Effector CD8-positive, alpha-beta T cell (primary cell): ENCODE measurements at regions not wholly inside any gene's neighbourhood (a gene's known extent, or its start where the extent isn't known, plus 50 kb on each side); places are given as distances from the start of the nearest gene placed in this dataset.

Experiments used
- DNase-seq: peaks from one replicate; lab custom pipeline; 2025; lab: John Stamatoyannopoulos, UW

DNA sequence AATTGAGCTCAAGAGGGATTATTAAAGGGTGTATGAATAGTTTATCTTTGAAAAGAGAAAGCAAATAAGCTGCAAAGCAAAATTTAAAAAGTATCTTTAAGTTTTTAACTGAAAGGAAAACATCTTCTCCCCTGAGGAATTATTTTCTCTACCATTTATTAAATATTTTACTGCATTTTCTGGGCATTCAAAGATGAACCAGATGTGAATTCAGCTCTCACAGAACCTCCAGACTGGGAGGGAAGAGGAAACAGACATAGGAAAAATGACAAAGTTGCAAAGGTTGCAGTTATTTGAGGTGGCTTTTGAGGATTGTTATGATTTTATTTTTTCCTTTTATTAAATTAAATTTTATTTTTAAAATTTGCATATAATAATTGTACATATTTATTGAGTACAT, 122.7 kb upstream of the SESN3 start:
- DNase-seq: no peak

DNA sequence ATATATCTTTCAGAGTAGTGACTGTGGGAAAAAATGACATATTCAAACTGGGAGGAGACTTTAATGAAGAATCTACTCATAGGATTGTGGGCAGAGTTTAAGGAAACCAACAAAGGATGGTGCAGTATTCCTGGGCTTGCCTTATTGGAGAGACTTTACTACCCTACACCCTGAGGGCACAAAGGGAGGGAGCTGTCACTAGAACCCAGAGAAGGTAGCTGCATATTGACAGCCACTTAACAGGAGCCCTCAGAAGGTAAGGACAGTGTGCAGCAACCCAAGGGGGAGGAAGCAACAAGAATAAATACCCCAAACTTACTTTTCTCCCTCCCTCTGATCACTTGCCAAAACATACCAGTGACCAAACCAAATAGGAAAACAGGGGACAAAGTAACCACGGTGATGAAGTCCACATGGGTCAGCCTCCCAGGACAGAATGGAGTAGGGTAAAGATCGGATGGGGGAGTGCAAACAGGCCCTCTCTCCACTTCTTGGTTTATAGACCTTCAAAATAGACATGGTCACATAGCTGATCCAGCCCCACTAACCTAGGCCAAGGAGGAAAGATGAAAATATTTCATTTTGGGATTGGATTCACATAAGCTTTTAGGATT, 121.8 kb upstream of the SESN3 start:
- no peak for DNase-seq

DNA sequence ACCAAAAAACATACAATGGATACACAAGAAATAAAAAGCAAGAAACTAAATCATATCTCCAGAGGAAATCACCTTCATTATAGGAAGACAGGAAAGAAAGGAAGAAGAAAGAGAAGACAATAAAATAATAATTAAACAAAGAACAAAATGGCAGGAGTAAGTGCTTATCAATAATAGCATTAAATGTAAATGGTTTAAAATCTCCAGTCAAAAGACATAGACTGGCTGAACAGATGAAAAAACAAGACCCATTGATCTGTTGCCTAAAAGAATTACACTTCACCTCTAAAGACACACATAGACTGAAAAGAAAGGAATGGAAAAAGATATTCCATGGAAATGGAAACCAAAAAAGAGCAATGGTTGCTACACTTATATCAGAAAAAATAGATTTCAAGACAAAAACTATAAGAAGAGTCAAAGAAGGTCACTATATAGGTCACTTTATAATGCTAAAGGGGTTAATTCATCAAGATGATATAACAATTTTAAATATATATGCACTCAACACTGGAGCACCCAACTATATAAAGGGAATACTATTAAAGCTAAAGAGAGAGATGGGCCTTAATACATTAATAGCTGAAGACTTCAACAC, 118.4 kb upstream of the SESN3 start:
- no peak for DNase-seq

DNA sequence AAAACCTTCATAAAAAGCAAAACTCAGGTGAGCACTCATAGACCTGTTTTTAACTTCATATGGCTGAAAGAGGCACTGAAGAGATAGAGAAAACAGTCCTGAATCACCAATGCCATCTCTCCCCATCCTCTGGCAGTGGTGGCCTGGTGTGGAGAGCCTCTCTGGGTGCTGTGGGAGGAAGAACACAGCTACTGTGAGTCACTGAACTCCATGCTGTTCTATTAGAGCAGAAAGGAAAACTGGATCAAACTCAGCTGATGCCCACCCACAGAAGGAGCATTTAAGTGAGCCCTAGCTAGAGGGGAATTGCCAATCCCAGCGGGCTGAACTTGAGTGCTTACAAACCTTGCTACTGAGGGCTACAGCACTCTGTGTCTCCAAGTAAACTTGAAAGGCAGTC, 115.3 kb upstream of the SESN3 start:
- no peak for DNase-seq

DNA sequence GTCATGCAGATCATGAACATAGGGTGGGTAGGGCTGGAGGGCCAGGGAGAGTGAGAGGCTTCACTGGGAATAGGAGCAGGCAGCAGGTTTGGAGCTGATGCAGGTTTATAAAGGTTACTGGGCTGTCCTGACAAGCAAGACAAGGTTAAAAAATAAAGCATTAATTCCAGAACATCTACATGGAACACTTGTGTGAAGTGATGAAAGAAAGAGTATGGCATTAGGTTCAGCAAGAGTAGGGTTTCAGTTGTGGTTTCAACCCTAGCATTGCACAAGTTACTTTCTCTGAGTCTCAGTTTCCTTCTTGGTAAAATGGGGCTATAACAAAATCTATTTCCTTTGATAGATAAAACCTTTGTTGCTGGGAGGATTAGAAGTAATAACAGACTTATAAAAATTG, 114.6 kb upstream of the SESN3 start:
- DNase-seq: no peak

DNA sequence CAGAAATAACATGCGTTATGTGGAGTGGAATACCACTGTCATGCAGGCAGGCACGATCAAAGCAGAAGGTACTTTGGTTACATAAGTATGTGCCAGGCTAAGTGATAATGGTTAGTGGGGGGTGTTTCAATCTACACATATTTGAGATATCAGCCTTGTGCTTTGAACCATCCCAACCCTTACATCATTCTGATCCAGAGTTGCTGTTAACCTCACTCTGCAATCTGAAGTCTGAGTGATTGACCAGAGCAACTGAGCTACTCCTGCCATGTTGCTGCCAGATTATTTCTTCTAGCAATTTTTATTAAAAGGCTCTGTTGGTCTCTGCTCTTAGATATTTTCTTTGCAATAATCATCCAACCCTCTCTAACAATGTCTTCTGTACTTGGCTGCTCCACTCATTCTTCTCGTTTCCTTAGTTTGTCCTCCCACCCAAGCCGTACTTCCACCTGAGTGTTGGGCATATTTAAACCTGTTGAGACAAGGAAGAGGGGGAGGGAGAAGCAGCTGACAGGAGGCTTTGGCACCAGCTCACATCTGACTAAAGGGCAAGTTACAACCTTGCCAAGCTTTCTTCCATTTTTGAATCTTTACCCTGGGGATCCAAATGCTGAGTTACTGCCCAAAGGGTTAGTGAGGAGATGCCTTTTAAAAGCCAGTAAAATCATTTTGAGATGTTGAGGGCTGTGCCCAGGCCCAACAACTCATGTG, 114.1 kb upstream of the SESN3 start:
- no peak for DNase-seq

DNA sequence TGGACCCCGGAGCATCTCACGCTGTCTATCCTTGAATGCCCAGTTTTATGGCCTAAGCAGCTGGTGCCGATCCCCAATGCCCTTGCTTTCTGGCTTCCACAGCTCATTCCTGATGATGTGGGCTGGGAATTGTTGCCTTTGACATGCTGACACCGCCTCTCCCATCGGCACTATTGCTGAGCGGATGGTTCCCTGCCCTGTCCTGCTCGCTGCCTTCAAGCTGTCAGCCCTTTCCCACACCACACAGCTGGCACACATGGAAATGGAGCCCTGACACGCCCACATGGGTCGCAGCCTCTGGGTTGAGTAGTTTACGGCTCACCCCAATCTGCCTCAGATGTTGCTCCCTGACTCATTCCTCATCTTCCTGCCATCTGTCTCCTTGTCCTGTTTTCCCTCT, 110.2 kb upstream of the SESN3 start:
- DNase-seq: no peak

DNA sequence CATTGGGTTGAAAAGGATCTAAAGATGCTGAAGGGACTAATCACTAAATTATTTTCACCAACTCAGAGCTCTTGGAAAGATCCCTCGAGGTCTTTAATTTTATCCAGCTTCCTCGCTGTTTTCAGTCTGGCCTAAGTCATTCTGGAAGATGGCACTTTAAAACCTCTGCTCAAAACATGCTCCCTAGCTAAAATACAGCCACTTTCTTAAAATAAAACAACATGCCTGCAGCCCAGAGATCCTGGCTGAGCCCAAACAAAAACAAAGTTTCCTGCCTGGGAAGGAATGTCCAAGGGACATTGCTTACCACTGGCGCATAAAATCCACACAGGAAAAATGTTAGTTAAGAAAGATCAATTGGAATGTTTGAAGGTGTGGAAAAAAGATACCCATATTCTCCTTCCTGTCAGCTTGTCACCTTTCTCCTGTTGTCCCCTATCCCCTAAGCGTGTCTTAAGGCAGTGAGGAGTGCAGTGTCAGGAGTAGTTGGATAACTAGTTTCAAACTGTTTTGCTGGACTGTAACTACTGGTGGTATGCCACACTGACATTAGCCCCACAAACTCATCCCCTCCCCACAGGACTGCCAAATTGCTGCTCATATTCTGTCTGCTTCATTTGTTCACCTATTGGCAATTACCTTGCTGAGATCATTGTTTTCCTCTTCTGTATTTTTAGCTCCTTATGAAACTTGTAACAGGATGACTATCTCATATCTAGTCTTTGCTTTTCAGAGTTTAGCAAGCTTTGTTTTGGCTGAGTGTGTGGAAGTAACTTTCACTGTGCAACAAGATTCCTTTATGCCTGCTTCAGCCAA, 108.3 kb upstream of the SESN3 start:
- no peak for DNase-seq

DNA sequence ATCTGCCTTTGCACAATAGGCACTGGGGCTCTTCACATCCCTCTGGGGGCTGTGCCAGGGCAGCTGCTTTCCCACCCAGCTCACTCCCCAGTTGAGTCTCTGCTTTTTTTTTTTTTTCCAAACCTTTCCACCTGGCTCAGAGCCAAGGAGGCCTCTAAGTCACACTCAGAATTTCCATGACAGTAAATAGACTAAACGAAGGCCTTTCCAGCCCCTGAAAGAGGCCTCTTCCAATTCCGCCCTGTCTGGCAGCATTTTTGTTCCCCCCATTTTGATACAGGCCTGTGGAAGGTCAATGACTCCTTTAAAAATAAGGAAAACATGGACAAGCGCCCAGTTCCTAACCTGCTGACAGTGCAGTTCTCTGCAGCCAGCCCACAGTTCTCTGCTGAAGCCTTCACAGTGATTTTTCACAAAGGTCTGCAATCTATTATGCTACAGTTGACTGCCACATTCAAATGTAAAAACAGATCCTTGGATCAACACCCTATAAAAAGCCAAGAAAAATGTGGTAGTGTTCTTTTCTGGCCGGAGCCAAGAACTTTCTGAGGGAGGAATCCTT, 107.5 kb upstream of the SESN3 start:
- DNase-seq: no peak

DNA sequence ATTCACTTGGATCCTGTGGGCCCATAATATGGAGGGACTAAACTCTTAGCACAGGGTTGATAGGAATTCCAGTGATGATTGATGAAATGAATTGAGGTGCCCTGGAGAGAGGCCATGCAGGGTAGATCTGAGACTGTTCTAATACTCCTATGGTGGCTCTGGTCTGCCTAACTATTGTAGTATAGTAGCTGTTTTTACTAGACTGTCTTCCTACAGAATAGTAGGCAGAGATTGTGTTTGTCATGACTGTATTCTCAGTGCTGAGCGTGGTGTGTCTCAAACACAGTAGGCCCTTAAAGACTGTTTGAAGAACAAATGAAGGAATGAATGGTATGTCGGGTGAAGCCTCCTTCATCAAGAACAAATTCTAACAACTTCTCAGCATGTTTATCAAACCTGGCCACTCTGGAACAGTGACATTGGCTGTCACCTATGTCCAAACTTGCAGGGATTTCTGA, 107.0 kb upstream of the SESN3 start:
- DNase-seq: no peak

DNA sequence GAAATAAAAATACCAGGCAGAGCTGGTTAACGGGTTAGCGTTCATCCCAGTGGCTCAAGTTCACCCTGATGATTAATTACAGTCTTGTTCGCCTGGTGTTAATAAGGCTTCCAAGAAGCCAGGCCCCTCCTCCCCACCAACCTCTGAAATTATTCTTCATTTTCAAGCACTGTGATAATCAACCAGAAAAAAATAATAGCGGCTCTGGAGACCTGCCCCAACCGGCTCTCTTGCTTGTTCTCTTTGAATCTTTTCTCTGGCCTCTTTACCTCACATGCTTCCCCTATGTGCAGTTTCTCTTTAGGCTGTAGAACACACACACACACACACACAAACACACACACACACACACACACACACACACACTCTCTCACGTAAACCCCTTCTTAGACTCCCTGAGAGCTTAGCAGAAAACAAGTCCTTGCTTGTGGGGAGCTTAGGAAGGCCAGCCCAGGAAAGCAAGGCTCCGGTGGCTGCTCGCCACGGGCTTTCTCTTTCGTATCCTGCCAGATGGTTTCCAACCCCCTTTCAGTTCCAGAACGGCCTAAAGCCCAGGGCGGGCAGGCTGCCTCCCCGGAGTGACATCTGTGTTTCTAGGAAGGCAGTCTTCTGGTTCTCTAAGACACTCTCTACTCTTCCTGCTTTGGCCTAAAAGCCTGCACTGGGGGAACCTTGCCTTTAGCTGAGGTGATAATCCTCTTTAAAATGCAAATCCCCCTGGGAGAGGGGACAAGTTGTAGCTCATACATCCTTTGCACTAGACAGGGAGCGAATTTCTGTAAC, 106.4 kb upstream of the SESN3 start:
- no peak for DNase-seq

DNA sequence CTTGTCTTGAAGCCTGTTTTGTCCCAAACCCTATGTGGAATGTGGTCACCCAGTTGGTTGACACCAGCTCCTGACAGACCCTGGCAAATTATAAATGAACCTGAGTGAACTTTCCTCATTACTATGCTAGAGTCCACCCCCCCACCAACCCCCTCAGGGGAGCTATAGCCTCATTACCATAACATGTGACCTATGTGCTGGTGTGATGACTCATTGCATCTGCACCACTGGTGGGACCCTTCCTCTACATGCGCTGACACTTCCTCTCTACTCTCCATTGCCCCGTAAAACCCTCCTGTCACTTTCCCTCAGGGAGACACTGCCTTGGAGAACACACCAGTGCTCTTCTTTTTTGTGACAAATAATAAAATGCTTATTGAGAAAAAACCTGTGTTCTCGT, 105.0 kb upstream of the SESN3 start:
- no peak for DNase-seq

DNA sequence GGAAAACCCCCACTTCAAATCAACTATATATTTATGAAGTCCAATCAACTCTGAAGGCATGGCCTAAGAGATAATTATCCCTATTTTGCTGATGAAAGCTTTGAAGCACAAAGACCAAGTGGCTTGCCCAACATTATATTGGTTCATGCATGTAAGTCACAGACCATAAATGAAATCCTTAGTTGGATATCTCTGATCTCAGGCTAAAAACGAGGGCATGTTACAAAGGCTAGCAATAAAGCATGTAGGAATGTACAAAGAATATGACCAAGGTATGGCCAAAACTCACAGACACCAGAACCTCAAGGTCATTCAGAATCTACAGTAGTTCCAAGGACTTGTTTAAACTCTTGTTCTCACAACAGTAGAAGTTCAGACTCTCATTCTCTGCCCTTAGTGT, 100.2 kb upstream of the SESN3 start:
- no peak for DNase-seq

DNA sequence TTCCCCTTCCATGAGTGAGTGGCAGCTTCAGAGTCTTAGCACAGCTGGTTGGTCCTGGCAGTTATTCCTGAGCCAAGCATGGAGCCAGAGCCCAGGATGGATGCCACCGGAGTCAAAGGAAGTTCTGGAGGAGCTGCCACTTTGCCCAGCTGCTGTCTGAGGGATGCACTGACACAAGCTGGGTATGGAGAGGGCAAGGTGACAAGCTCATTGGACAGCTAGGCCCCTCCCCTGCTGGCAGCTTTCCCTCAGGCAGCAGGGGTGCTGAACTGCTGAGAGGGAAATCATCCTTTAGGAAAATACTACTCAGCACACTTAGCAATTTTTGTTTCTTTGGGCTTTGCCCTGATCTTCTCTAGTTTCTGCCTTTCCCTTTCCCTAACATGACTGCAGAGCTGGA, 99.3 kb upstream of the SESN3 start:
- DNase-seq: no peak

DNA sequence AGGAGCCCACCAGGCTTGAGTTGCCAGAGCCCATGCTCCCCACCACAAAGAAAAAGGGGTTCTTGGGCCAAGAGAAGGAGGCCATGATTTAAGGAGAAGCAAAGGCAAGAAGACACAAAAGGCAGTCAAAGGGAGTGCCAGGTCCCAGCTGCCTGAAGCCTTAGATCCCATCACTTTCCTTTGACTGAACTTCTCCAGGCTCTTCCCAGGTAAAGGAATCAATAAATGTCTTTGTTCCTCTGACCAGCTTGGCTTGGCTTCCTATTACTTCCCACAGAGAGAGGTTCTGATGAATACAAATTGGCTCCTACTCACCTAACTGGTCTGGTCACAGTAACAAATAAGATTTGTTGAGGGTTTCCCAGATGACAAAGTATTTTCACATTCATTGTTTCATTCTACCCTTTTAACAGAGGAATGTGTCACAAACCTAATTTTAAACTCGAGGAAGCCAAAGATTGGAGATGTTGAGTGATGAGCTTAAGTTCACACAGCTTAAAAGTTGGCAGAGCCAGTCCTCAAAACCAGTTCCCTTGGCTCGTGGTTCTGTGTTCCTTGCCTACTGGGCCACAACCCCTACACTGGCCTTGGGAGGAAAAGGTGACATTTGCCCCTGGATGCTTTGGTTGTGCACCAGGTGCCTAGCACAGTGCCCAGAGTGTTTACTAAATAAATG, 96.4 kb upstream of the SESN3 start:
- DNase-seq: no peak

DNA sequence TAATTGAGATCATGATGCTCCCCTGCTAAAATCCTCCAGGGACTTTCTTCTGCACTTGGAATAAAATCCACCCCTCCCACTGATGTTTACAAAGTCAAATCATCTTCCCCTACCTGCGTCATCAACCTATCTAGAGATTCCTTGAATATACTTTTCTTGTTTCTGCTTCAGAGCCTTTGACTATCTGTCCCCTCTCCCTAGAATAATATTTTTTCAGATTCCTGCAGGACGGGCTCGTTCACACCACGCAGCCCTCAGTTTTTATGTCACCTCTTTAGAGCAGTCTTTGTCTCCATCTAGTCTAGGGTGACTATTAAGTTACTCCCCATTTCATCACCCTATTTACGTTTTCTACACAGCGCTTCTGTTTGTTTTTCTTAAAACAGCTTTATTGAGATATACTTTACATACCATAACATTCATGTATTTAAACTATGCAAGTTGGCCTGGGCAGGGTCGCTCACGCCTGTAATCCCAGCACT, 94.8 kb upstream of the SESN3 start:
- no peak for DNase-seq

DNA sequence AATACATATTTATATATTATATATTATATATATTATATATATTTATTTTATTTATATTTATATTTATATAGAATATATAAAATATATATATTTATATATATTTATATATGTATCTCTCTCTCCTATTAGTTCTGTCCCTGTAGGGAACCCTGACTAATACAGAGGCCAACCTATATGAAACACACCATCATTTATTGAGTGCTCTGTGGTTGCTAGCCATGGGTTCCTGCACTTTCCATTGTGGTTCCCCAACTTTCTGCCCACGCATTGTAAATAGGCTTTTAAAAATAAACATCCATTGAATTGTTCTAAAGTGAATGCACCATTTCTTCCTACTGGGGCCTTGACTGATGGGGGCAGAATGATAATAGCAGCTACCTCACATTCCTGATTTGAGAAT, 93.8 kb upstream of the SESN3 start:
- no peak for DNase-seq

DNA sequence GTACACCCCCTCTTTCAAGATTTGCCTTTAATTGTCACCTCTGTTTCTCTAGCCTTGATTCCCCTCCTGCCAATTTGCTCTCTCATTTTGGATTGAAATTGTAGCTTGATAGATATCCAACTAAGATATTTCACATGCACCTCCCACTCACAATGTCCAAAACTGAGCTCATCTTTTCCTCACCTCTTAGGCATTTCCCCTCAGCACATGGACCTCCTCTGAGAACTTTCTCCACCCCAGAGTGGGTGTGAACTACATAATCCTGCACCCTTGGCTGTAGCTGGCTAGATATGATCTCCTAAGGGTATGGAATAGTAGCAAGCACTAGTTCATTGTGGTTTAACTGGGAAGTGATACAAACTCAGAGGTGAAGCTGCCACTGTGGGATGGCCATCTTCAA, 91.5 kb upstream of the SESN3 start:
- DNase-seq: no peak

DNA sequence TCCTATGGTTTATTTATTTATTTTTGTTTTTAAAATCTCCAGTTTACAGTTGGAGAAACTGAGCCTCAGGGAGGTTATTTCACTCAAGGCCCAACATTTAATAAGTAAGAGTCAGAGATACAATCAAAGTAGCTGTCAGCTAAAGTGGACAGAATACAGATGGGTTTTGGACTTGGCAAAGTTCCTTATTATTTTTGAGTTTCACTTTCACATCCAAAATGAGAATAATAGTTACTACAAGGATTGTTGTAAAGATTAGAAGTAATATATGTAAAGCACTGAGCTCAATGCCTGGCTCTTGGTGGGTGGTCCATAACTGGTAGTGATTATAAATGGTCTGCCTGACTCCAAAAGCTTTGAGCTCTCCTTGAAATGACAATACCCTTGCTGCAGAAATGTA, 87.5 kb upstream of the SESN3 start:
- no peak for DNase-seq

DNA sequence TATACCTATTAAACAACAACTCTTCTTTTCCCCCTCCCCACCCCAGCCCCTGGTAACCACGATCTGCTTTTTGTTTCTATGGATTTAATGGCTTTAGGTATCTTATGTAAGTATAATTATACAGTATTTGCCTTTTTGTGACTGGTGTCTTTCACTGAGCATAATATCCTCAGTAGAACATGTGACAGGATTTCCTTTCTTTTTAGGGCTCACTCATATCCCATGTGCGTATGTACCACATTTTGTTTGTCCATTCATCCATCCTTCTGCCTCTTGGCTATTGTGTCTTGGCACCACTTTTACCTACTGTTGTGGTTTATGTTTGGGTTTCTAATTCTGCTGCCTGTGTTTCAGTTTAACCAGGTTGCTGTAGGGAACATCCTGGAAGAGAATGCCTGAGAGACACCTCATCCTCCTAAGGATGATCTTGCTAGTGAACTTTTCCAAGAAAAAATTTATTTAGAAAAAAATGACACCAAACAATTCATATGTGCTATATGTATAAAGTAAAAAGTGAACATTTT, 77.6 kb upstream of the SESN3 start:
- DNase-seq: no peak

DNA sequence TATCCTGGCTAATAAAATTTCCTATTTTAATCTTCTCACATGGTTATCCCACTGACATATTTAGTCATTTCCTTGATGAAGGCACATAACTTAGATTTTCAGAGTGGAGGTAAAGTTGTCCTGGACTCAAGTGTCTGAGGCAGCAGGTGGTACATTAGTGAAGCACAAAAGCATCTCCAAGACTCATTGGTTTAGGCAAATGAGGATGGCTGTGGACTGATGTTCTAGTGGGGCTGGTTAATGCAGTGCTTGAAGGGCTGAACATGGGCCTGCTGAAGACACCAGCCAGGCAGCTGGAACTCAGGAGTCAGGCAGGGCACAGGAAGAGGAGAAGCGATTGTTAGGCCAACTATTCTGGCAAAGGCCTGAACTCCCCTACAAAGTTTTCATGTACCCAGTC, 76.3 kb upstream of the SESN3 start:
- no peak for DNase-seq
